NCI-H146 treated with DMSO at 0.1 percent for 48 hours (cell line): ENCODE measurements at regions not wholly inside any gene's neighbourhood (a gene's known extent, or its start where the extent isn't known, plus 50 kb on each side); places are given as distances from the start of the nearest gene placed in this dataset.

Experiments used
- DNase-seq: peaks from one replicate; lab custom pipeline; 2025; ENCODE audit not compliant: unreplicated experiment; lab: John Stamatoyannopoulos, UW

DNA sequence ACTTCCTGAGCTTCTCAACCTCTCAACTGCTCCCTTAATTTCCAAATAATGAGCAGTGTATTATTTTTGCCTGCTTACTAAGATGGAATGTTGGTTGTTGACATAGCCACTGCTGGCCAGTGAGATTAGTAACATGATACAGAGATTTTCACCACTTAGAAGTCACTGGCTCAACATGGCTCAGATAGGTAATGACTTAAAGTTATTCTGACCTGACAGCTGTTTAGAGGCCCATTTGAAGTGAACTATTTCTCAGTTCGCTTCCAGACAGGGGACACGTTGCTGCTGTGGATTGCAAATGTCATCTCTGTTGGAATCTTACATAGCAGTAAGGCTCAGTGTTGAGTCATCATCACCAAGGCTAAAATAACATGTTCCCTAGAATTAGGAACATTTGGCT, 490.2 kb downstream of the TLE4 start:
- no peak for DNase-seq

DNA sequence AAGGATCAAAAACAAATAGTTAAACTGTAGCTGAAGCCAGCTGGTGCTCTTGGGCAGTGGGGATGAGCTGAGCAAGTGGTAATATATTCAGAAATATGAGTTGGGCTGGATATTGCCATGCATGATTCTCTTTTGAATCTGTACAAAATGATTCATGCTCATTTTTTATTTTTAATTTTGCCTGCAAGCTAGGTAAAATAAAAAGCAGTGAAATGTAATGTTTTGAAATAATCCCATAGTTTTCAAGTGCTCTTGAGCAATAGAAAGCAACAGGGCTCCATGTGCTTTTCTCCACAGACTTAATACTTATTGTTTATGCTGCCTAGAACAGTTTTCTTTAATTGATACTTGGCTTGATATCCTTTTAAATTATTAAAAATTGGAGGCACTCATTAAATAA, 489.3 kb downstream of the TLE4 start:
- no peak for DNase-seq

DNA sequence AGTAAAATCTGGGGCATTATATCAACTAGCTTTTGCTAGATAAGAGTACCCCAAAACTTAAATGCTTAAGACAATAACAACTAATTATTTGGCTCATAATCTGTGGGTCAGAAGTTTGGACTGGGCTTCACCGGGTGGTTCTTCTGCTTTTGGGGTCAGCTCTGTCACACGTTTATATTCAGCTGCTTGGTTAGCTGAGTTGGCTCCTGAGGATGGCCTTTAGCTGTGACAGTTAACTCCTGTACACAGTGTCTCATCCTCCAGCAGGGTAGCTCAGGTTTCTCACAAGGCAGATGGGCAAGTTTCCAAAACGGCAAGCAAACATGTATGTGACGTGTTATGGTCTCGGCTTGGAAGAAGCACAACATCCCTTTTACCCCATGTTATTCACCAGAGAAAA, 488.2 kb downstream of the TLE4 start:
- no peak for DNase-seq

DNA sequence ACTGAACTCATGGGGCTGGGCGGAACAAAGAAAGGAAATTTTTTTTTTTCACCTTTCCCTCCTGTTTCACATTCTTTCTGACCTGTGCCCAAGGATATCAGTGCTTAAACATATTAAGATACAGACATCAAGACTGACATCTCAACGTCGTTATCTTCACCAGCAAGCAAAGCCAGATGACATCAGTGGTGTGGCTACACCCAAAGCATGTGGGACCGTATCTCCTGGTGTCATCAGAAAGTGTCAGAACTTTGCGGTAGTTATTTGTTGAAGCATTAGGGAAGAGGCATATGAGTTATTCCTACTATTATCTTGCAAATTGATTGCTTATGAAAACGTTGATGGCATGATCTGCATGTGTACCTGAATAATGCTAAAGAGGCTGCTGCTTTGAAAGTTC, 487.4 kb downstream of the TLE4 start:
- no peak for DNase-seq

DNA sequence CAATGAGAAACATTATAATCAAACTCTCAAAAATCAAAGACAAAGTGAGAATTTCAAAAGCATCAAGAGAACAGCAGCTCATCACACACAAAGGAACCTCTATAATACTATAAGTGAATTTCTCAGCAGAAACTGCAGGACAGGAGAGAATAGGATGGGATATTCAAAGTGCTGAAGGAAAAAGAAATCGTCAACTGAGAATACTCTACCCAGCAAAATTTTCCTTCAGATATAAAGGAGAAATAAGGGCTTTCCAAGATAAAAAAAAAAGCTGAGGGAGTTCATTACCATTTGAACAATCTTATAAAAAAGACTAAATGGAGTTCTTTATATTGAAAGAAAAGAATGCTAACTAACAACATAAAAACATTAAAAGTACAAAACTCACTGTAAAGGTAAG, 481.1 kb downstream of the TLE4 start:
- DNase-seq, result no peak

DNA sequence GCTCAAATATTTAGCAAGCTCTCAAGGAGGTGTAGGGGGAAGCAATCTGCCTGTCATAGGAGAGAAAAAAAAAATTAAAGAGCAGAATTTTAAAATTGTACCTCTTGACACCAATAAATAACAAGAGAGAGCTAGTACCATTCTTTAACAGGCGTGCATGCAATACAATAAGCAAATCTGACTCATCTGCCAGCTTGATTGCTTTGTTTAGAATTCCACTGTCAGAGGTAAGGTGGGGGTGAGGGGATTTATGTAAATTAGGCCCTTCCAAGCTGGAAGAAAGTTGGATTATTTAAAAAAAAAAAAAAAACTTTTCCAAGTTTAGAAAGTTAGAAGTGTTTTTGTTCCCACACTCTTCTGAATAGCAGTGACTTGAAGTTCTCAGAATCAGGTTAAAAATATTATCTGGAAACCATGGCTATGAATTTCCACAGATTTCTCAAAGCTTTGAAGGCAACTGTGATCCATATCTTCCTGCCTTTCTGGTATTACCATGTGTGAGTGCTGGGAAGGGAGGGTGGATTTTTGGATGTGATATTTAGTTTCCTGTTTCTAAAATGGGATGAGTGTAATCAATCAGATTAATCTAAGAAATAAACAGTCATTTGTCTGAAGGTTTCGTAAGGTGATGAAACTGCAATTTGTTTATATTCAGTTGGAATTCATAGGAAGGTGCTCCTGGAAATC, 477.5 kb downstream of the TLE4 start:
- no peak for DNase-seq

DNA sequence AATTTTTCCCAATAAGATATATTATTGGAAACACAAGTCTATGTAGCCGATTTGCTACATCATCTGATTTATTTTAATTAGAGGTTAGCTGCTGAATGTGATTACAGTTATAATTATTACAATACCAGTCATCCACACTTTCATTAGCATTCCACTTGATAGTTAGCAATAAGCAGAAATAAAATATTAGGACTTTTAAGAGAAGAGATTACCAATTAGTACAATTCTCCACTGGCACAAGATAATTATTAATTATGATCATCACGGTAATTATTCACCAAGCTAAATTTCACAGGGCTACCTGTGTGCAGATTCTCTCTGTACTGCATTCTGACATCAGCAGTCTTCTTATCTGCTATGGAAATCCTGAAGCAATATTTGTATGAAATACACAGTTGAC, 474.7 kb downstream of the TLE4 start:
- no peak for DNase-seq

DNA sequence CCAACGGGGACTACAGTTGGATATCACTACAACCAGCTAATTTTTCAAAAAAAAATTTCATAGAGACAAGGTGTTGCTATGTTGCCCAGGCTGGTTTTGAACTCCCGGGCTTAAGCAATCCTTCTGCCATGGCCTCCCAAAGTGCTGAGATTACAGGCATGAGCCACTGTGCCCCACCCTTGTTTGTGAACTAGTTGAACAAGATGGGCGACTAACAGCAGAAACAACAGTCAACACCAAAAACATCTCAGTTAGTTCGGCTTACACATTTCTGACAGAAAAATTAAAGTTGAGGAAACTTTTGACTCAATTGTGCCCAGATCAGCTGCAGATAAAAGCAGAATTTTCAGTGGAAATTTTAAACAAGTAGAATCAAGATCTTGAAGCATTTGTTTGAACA, 470.1 kb downstream of the TLE4 start:
- DNase-seq, result no peak

DNA sequence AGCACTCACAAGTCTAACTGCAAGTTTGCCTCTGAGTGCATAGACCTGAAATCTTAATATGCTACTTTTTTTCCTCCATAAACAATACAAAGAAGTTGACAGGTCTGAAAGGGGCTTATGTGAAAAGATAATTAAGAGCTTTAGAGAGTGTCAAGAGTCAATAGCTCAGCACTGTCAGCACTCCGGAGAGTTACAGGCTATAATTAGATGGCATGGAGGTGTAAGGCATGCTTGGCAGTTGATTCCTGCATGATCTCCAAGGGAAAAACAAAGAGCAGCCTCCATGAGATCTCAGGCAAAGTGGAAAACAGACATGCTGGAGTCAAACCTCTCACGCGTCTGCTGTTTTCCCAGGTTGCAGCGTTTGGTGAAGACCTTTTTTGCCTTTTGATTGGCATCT, 468.7 kb downstream of the TLE4 start:
- DNase-seq, result no peak

DNA sequence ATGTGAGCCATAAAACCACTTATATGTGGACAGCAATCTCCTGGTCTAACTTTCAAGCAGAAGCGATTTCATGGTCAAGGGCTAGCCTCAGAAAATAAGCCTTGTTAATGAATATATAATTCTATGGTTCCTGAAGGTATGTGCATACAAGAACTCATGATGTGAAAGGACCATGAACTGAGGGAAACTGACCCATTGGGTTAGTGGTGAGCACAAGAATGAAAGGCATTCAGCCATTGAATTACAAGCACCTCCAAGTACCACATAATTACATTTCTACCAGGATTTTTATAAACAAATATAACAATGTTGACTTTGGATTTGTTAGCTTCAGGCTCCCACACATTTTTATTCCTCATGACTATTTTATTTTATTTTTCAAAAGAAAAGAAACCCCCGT, 459.0 kb downstream of the TLE4 start:
- no peak for DNase-seq

DNA sequence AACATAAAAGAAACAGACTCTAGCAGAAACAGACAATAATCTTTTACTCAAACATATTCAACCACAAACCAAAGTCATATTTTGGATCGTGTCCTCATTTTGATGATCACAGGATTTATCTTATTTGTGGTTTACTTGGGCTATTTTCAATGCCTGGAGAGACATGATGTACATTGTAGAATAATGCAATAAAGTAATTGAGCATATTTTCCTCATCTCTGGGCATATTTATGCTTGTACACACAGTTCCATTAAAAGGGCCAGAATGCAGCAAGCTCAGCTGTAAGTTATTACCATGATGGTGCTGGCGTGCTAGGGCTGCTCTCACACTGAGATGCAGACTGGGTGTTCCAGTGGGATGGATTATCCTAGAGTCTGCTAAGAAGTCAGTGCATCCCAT, 456.7 kb downstream of the TLE4 start:
- DNase-seq, result no peak

DNA sequence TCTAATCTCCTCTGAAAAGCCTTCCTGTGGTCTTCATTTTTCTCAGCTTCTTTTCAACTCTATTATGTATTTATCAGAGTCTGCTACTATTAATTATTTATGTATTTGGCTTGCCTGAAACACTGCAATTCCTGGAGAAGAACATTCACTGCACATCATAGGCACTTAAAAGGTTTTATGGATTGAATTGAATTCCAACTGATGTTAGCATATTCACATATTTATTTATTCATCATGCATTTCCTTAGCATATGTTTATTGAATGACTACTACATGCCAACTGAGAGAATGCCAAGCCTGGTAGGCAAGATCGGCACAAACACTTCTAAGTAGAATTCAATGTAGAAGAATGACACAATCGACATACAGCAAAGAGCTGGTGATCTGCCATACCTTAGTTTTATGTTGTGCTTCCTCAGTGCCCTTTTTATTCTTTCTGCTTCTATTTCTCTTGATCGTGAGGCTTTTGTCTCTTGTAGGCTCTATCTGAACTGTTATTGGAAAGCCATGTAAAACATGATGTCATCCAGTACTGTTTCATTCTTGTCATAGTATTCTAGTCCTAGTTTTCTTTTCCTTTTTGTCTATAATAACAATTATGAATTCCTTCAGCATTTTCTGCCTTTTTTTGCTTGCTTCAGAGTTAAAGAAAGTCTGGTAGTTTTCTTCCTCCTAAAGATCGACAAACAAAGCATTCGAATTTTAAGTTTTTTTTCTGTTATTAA, 454.2 kb downstream of the TLE4 start:
- DNase-seq, result no peak

DNA sequence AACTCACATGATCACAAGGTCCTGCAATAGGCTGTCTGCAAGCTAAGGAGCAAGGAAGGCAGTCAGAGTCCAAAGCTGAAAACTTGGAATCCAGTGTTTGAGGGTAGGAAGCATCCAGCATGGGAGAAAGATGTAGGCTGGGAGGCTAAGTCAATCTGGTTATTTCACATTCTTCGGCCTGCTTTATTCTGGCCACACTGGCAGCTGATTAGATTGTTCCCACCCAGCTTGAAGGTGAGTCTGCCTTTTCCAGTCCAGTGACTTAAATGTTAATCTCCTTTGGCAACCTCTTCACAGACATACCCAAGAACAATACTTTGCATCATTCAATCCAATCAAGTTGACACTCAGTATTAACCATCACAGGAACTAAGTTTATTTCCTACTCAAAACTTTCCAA, 453.4 kb downstream of the TLE4 start:
- DNase-seq, result no peak

DNA sequence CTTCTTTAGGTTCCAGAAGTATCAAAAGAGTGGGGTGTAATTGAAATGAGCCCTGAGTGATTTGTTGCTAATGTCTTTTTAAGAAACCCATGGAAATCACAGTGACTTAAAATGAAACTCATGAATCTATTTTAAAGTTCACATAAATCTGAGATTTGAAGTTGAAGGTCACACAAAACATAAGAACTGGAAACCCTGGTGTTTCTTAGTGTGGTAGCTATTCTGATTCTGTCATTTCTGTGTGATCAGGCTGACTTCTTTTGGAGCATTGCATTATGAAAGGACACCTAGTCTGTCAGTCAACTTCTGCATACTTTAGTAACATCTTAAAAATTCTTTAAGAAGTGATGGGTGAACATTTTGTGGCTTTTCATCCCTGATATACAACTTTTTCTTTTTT, 448.8 kb downstream of the TLE4 start:
- no peak for DNase-seq

DNA sequence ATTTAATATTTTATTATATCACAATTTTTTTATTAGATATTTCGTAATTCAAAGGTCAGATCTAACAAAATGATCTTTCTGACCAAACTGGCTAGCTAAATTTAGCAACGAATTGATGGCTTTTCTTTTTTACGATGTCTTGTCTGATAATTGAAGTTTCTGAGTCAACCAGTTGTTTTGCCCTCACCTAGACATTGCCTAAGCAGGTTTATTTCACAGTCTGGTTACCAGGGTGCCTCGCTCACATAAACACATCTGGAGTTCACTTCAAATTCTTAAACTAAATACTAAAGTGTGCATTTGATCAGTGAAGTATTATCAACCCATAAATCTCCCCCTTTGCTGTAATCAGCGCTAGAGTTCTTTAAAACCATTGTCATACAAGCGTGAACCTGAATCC, 448.3 kb downstream of the TLE4 start:
- no peak for DNase-seq

DNA sequence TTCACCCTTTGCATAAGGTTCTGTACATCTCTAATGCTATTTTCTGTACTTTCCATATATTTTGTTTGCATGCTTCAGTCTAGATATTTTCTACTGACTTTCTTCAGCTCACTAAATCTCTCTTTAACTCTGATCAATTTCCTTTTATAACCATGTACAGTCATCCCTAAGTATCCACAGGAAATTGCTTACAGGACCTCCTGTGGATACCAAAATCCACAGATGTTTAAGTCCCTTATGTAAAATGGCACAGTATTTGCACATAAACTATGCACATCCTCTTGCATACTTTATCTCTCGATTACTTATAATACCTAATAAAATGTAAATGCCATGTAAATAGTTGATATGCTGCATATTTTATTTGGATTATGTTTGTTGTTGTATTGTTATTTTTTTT, 442.1 kb downstream of the TLE4 start:
- DNase-seq, result no peak

DNA sequence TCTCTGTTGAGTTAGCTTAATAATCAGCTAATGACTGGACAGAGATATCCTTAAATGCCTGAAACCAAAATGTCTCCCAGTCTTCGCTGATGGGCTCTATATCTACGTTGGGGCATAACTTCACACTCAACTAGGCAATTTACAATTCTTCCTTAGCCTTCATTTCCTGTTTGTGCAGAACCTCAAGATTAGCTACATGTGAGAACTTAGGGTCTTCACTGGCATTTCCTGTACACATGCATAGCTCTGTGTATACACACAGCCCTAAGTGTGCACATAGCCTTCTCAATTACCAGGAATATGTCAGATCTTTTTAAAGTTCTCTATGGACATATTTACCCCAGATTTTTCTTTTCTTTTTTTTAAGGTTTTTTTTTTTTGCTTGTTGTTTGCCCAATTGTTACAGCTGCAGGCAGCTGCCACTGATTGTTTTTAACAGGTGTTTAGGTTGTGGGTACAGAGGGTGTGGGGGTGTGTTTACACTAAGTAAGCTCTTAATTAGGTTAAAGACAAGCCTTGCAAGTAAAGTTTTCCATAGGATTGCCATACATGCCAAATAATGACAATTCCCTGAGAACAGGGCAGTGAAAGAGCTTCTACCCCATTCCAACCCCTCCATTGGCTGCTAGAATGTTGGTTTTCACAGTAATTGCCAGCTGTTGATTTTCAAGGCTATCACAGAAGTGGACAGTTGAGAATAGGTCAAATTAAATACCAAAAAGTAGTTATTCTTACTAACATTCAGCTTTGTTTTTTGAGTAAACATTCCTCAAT, 441.0 kb downstream of the TLE4 start:
- DNase-seq, result no peak

DNA sequence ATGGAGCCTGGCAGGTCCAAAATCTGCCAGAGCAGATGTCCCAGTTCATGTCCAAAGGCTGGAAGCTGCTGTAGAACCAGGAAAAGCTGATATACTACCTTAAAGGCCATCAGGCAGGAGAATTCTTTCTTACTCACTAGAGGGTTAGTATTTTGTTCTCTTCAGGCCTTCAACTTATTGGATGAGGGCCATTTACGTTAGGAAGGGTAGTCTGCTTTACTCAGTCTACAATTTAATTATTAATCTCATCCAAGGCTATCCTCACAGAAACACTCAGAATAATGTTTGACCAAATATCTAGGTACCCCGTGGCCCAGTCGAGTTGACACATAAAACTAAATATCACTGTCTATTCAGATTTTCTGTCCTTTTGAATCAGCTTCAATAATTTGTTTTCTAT, 437.4 kb downstream of the TLE4 start:
- no peak for DNase-seq

DNA sequence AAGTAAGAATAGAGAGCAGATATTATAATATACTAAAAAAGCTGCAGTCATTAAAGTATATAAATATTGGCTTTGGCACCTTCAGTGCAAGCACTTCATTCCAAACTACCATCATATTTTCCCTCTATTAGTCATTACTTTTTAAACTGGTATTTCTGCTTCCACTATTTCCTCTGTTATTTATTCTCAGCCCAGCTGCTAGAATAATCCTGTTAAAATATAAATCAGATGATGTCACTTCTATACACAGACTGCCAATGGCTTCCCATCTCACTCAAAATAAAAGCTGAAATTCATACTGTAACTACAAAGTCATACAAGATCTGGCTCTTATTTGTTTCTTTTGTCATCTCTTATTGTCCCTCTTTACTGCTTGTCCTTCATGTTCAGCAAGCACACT, 432.9 kb downstream of the TLE4 start:
- DNase-seq, result no peak

DNA sequence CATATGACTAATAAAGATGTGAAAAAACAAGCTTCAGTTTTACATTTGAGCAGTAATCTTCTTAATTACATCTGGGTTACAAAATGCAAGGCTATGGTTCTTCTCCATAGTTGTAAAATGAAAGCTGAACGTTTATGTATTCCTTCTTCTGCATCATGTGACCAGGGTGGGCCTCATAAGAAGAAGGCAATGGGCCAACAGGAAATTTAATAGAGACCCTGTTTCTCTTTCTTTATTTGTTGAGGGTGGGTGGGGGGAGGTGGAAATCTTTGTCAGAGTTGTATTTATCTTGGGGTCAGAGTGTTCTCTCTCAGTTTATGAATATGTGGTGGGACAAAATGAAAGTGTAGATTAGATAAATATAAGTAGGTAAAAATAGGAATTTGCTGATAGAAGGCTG, 418.8 kb downstream of the TLE4 start:
- DNase-seq, result no peak

DNA sequence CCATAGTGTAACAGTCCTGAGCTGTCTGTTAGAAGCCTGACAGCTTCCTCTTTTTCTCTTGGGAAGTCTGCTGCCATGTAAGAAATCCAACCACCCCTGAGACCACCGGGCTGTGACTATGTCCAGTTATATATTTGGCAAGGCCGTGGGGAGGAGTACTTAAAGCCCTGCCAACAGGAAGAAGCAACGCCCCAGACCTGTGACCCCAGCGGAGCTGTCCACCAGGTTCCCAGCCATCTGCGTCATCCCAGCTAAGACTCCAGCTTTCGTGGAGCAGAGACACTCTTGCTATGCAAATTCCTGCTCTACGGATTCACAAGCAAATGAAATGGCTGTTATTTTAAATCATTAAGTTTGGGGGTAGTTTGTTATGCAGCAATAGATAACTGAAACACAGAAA, 417.3 kb downstream of the TLE4 start:
- DNase-seq, result no peak

DNA sequence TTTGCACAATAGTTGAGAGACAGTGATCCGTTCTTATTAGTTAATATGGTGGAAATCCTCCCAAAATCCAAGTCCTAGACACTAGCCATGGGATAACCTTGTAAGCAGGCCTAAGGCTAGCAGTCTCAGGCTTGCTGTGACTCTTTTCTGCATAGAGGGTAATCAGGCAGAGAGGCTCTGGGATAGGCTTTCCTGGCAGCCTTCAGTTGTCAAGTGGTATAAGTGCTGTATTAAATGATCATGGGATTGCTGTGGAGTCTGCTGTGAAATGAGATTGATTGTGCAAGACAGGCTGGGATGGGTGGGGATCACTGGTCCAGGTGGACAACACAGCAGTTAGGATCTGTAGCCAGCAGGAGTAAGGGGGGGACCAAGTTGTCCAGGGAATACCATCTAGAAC, 416.4 kb downstream of the TLE4 start:
- no peak for DNase-seq
